ENCODE measurements at regions not wholly inside any gene's neighbourhood (a gene's known extent, or its start where the extent isn't known, plus 50 kb on each side); places are given as distances from the start of the nearest gene placed in this dataset.

DNA sequence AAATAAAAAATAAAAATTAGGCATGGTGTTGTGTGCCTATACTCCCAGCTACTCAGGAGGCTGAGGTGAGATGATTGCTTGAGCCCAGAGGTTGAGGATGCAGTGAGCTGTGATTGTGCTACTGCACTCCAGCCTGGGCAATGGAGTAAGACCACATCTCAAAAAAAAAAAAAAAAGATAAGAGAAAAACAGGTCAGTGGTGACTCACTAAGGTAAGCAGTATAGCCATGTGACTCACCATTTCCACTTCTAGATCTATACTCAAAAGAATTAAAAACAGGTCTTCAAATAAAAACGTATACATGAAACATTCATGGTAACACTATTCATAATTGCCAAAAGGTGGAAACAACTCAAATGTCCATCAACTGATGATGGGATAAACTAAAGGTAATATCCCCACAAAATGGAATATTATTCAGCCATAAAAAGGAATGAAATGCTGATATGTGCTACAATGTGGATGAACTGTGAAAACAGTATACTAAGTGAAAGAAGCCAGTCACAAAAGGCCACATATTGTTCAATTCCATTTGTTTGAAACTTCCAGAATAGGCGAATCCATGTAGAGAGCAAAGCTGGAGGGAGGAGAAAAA lies 75.1 kb downstream of the ZNF281 start:
- no peak overlapping the region for H3K4me3 ChIP-seq (ENCODE audit: low read depth, low read length)
- DNase-seq (ENCODE audit: low read depth), result no peak
- TF ChIP-seq, protein P1, sequence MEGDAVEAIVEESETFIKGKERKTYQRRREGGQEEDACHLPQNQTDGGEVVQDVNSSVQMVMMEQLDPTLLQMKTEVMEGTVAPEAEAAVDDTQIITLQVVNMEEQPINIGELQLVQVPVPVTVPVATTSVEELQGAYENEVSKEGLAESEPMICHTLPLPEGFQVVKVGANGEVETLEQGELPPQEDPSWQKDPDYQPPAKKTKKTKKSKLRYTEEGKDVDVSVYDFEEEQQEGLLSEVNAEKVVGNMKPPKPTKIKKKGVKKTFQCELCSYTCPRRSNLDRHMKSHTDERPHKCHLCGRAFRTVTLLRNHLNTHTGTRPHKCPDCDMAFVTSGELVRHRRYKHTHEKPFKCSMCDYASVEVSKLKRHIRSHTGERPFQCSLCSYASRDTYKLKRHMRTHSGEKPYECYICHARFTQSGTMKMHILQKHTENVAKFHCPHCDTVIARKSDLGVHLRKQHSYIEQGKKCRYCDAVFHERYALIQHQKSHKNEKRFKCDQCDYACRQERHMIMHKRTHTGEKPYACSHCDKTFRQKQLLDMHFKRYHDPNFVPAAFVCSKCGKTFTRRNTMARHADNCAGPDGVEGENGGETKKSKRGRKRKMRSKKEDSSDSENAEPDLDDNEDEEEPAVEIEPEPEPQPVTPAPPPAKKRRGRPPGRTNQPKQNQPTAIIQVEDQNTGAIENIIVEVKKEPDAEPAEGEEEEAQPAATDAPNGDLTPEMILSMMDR (IDR thresholded peaks at IDR 0.05; ENCODE audit: insufficient read depth, low read depth, low read length, missing control alignments), result no peak

DNA sequence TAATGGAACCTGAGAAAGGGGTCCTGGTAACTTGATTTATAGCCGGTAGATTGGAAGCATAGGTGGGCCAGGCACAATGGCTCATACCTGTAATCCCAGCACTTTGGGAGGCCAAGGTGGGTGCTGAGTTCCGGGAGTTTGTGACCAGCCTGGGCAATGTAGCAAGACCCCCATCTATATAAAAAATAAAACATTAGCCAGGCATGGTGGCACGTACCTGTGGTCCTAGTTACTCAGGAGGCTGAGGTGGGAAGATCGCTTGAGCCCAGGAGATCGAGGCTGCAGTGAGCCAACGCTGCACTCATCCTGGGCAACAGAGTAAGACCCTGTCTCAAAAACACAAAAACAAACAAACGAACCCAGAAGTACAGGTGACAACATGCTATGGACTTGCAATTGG lies 76.5 kb downstream of the ZNF281 start:
- DNase-seq (ENCODE audit: low read depth), result no peak
- TF ChIP-seq, protein P1 (IDR thresholded peaks at IDR 0.05; ENCODE audit: insufficient read depth, low read depth, low read length, missing control alignments), result no peak
- no peak overlapping the region for H3K4me3 ChIP-seq (ENCODE audit: low read depth, low read length)

DNA sequence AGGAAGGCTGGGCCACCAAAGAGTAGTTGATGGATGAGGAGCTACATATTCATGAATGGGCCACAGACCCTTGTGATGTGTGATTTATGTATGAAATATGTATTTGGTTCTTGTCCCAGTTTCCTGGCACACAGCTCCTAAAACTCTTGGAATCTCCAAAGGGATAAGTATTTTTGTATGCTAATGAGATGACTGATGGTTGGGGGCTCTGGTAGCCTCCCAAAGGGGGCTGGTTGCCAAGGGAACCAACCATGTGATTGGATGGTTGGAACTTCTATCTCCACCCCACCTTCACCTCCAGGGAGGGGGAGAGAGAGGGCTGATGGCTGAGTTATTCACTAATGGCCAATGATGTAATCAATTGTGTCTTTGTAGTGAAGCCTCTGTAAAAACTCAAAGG lies 77.1 kb downstream of the ZNF281 start:
- DNase-seq (ENCODE audit: low read depth), result no peak
- no peak overlapping the region for H3K4me3 ChIP-seq (ENCODE audit: low read depth, low read length)
- TF ChIP-seq, protein P1 (IDR thresholded peaks at IDR 0.05; ENCODE audit: insufficient read depth, low read depth, low read length, missing control alignments), result no peak

DNA sequence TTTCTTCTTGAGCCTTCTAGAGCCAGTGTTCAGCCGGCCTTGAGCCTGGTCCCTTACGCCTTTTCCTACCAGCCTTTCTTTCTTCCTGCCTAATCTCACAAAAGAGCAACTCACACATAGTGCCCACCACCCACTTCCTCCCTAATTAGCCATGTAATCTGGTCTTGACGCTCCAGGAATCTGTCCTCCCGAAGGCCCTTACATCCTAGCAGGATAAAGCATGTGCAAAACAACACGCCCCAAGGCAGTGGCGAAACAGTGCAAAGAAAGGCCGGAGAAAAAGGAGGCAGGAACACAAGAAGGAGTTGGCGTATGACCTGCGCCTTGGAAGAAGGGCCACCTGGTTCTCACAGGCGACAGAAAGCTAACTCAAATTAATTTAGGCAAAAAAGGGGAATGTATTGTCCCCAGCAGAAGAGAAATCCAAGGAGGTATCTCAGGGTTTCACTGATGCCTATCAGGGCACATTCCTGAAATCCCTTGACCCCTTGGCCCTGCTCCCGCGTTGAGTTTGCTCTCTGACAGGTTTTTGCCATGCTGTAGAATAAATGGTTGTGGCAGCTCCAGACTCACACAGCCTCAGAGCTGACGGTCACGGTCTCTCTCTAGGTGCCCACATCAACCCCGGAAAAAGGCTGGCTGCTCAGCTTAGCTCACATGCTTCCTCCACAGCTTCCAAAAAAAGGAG lies 79.0 kb downstream of the ZNF281 start:
- TF ChIP-seq, protein P1 (IDR thresholded peaks at IDR 0.05; ENCODE audit: insufficient read depth, low read depth, low read length, missing control alignments), result no peak
- H3K4me3 ChIP-seq (ENCODE audit: low read depth, low read length), result no peak overlapping the region
- DNase-seq (ENCODE audit: low read depth), result no peak

DNA sequence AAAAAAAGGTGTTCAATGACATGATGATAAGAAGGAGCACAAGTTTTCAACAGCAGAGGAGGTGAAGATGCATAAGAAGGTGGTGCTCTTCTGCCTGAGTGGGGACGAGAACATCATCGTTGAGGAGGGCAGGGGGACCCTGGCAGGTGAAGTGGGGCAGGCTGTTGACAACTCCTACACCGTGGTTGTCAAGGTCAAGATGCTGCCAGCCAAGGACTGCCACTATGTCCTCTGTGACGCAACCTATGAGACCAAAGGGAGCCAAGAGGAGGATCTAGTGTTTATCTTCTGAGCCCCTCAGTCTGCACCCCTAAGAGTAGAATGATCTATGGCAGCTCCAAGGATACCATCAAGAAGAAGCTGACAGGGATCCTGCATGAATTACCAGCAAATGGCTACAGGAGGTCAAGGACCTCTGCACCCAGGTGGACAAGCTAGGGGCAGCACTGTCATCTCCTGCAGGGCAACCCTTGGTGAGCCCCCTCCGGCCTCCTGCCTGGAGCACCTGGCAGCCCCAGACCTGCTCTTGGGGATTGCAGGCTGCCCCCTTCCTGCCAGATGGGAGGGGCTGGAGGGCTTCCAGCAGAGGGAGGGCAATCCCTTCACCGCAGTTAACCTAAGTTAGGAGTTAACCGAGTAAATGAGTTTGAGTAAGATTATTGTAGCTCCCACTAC lies 80.5 kb downstream of the ZNF281 start:
- TF ChIP-seq, protein P1 (IDR thresholded peaks at IDR 0.05; ENCODE audit: insufficient read depth, low read depth, low read length, missing control alignments), result no peak
- H3K4me3 ChIP-seq (ENCODE audit: low read depth, low read length), result no peak overlapping the region
- DNase-seq (ENCODE audit: low read depth), result no peak

DNA sequence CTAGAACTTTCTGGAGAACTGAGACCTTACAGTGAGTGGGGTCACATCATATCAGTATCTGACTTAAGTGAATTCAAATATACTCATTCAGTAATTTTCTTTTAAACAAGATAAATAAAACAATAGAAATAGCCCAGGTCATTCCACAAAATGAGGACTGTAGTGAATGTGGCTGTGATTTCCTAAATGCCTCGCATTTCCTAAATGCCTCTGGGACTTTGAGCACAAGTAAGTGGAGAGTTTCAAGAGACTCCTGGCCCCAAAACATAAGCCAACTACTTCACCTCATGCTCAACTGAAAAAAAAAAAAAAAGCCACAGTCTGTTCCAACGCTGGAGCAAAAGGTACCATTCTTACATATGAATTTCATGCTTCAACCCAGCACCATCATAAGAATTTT lies 81.5 kb downstream of the ZNF281 start:
- DNase-seq (ENCODE audit: low read depth), result no peak
- TF ChIP-seq, protein P1 (IDR thresholded peaks at IDR 0.05; ENCODE audit: insufficient read depth, low read depth, low read length, missing control alignments), result no peak
- H3K4me3 ChIP-seq (ENCODE audit: low read depth, low read length), result no peak overlapping the region

Measured in GM12865 (cell line).